Neural progenitor cell (in vitro differentiated cells): ENCODE measurements at regions not wholly inside any gene's neighbourhood (a gene's known extent, or its start where the extent isn't known, plus 50 kb on each side); places are given as distances from the start of the nearest gene placed in this dataset.

Experiments
- CTCF ChIP-seq: fragments of 200-600 bp; sonication (generic); IDR thresholded peaks from 2 replicates; pipeline ENCODE4 v1.5.1; 2017; ENCODE audit warnings: antibody characterized with exemption, mild to moderate bottlenecking
- EZH2 ChIP-seq: fragments of 200-600 bp; sonication (generic); IDR thresholded peaks from 2 replicates; pipeline ENCODE4 v1.6.1; 2017; ENCODE audit warnings: antibody characterized with exemption, mild to moderate bottlenecking, moderate library complexity
- EZH2phosphoT487 ChIP-seq: fragments of 200-600 bp; sonication (generic); IDR thresholded peaks from 2 replicates; pipeline ENCODE4 v1.6.1; 2017; ENCODE audit warnings: antibody characterized with exemption

DNA sequence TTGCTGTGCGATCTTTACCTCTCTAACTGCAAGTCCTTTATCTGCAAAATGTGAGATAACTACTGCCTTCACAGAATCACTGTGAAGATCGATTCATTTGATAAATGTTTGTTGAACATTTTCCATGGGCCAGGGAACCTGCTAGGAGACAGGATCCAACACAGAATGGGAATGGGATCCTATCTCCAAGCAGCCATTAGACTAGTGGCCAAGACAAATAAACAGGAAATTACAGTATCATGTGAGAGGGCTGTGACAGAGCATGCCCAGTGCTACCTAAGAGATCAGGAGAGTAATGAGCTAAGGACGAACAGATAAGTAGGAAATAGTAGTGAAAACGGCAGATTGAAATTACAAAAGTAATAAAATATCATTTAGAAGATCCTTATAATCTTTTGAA is 105.7 kb downstream of the GRIN2B start:
- TF ChIP-seq CTCF (no peak), EZH2phosphoT487 (no peak), EZH2 (no peak)
